SK-N-SH (cell line): ENCODE measurements at regions not wholly inside any gene's neighbourhood (a gene's known extent, or its start where the extent isn't known, plus 50 kb on each side); places are given as distances from the start of the nearest gene placed in this dataset.

ENCODE experiments used
- CTCF ChIA-PET: fragments of 300-600, 350-600 bp; formaldehyde crosslinking; extraction: SDS; loops from one replicate; lab custom pipeline; 2021; lab: Yijun Ruan, JAX
- POLR2A ChIA-PET: fragments of 350-600 bp; sonication (Branson Sonifier 250); formaldehyde crosslinking; extraction: SDS; loops from one replicate; lab custom pipeline; 2020; ENCODE audit warnings: antibody characterized with exemption, inconsistent platforms; lab: Yijun Ruan, JAX
- DNase-seq: peaks from one replicate; pipeline ENCODE4 v3.0.0; 2012
- H2AFZ ChIP-seq: fragments of 200-600 bp; sonication (generic); 2 replicates; pipeline ENCODE4 v1.8.1; 2016; ENCODE audit warnings: antibody characterized with exemption, mild to moderate bottlenecking, low read depth
- H3F3A ChIP-seq: fragments of 200-600 bp; sonication (generic); replicated peaks from 2 replicates; pipeline ENCODE3; 2016; ENCODE audit warnings: antibody characterized with exemption, mild to moderate bottlenecking; ENCODE audit not compliant: insufficient read depth
- H3K27ac ChIP-seq, 2 experiments: fragments of 200-500 bp in 1 of 2; fragments of 200-600 bp in 1 of 2; sonication (Bioruptor generic) in 1 of 2; sonication (generic), shearing (Covaris generic) in 1 of 2; 2 replicates each; pipeline versions ENCODE4 v1.5.1 to v1.6.1; 2014 to 2016; ENCODE audit warnings: low read depth in 2 of 2, inconsistent platforms in 1 of 2, low read length in 1 of 2, mild to moderate bottlenecking in 1 of 2, mixed read lengths in 1 of 2
- H3K27me3 ChIP-seq: fragments of 200-600 bp; sonication (generic), shearing (Covaris generic); 2 replicates; pipeline ENCODE4 v1.6.1; 2016; ENCODE audit warnings: mixed run types; ENCODE audit not compliant: insufficient read depth
- H3K36me3 ChIP-seq, 2 experiments: fragments of 200-500 bp in 1 of 2; fragments of 200-600 bp in 1 of 2; sonication (Bioruptor generic) in 1 of 2; sonication (generic) in 1 of 2; replicated peaks in 1 of 2; 2 replicates each; pipeline versions ENCODE3 to v1.5.1; 2014 to 2016; ENCODE audit warnings: low read length in 1 of 2, mild to moderate bottlenecking in 1 of 2; ENCODE audit not compliant: insufficient read depth in 2 of 2, control insufficient read depth in 1 of 2
- H3K4me1 ChIP-seq, 2 experiments: fragments of 200-500 bp in 1 of 2; fragments of 200-600 bp in 1 of 2; sonication (Bioruptor generic) in 1 of 2; sonication (generic), shearing (Covaris generic) in 1 of 2; 2 replicates each; pipeline versions ENCODE4 v1.5.1 to v1.6.1; 2014 to 2016; ENCODE audit warnings: low read depth in 1 of 2, low read length in 1 of 2, mixed run types in 1 of 2; ENCODE audit not compliant: insufficient read depth in 2 of 2, control insufficient read depth in 1 of 2
- H3K4me2 ChIP-seq: fragments of 200-600 bp; sonication (generic), shearing (Covaris generic); 2 replicates; pipeline ENCODE4 v1.6.1; 2017; ENCODE audit warnings: mixed run types
- H3K4me3 ChIP-seq, 2 experiments: fragments of 200-500 bp in 1 of 2; fragments of 200-600 bp in 1 of 2; sonication (Bioruptor generic) in 1 of 2; sonication (generic), shearing (Covaris generic) in 1 of 2; 2 replicates each; pipeline versions ENCODE4 v1.5.1 to v1.8.1; 2014 to 2016; ENCODE audit warnings: low read depth in 2 of 2, inconsistent platforms in 1 of 2, low read length in 1 of 2, mild to moderate bottlenecking in 1 of 2, mixed read lengths in 1 of 2, moderate library complexity in 1 of 2
- H3K79me2 ChIP-seq: fragments of 200-600 bp; sonication (generic); 2 replicates; pipeline ENCODE4 v1.8.1; 2017; ENCODE audit warnings: mild to moderate bottlenecking; ENCODE audit not compliant: insufficient read depth
- H3K9ac ChIP-seq: fragments of 200-600 bp; sonication (generic); 2 replicates; pipeline ENCODE4 v1.6.1; 2017; ENCODE audit warnings: mixed run types
- H3K9me2 ChIP-seq: fragments of 200-600 bp; sonication (generic); 2 replicates; pipeline ENCODE4 v1.6.1; 2017; ENCODE audit warnings: mixed run types
- H3K9me3 ChIP-seq: fragments of 200-600 bp; sonication (generic); 2 replicates; pipeline ENCODE4 v1.6.1; 2017; ENCODE audit warnings: mixed run types, mild to moderate bottlenecking, moderate library complexity
- H4K20me1 ChIP-seq: fragments of 200-600 bp; sonication (generic); 2 replicates; pipeline ENCODE4 v1.6.1; 2017; ENCODE audit warnings: mild to moderate bottlenecking, mixed run types; ENCODE audit not compliant: insufficient read depth
- CHD2 ChIP-seq: fragments of 150-350 bp; IDR thresholded peaks from 2 replicates; pipeline ENCODE4 v1.6.1; 2018; ENCODE audit warnings: low read length; ENCODE audit not compliant: partially characterized antibody
- CTCF ChIP-seq: fragments of 200-600 bp; sonication (generic); IDR thresholded peaks from 2 replicates; pipeline ENCODE4 v1.6.1; 2017; ENCODE audit warnings: antibody characterized with exemption, mild to moderate bottlenecking, moderate library complexity
- ELF1 ChIP-seq: IDR thresholded peaks from 2 replicates; pipeline ENCODE4 v1.4.0; 2012
- EP300 ChIP-seq, 2 experiments: IDR thresholded peaks; 2 replicates each; pipeline versions ENCODE4 v1.4.0 to v1.6.1; 2012; ENCODE audit warnings: borderline replicate concordance in 1 of 2, low read depth in 1 of 2, low read length in 1 of 2
- GABPA ChIP-seq: IDR thresholded peaks from 2 replicates; pipeline ENCODE4 v1.4.0; 2012; ENCODE audit warnings: low read depth, mild to moderate bottlenecking
- MXI1 ChIP-seq: IDR thresholded peaks from 2 replicates; pipeline ENCODE4 v1.6.1; 2012; ENCODE audit warnings: mild to moderate bottlenecking, low read depth, low read length, improper control_type of control experiment
- NFIC ChIP-seq: IDR thresholded peaks from 2 replicates; pipeline ENCODE4 v1.4.0; 2012; ENCODE audit warnings: borderline replicate concordance
- RAD21 ChIP-seq: IDR thresholded peaks from 2 replicates; pipeline ENCODE4 v1.6.1; 2012; ENCODE audit warnings: mild to moderate bottlenecking, low read length
- TAF1 ChIP-seq: IDR thresholded peaks from 2 replicates; pipeline ENCODE4 v1.6.1; 2012; ENCODE audit warnings: low read depth, mild to moderate bottlenecking, low read length, moderate library complexity, borderline replicate concordance
- USF1 ChIP-seq: IDR thresholded peaks from 2 replicates; pipeline ENCODE4 v1.4.0; 2012; ENCODE audit warnings: low read depth, borderline replicate concordance
- USF2 ChIP-seq: fragments of 150-350 bp; IDR thresholded peaks from 2 replicates; pipeline ENCODE4 v1.6.1; 2017; ENCODE audit warnings: antibody characterized with exemption, low read length, low read depth, borderline replicate concordance
- YY1 ChIP-seq: IDR thresholded peaks from 2 replicates; pipeline ENCODE4 v1.4.0; 2012; ENCODE audit warnings: low read depth, mild to moderate bottlenecking
- WGBS: methylation state at CpG from one replicate; pipeline ENCODE4 v1.1.6; 2017; ENCODE audit warnings: low lambda C conversion rate; 5-methylcytosine and 5-hydroxymethylcytosine counted together

GRCh38 chr1:5364591-5364990 is 627.6 kb downstream of the NPHP4 start:
- Histone ChIP-seq H3K27ac (no peak overlapping the region), H3K9ac (no peak overlapping the region), H3F3A (no peaks in the 10 kb centered on the region), H3K79me2 (no peaks in the 10 kb centered on the region), H3K9me3 (no peaks in the 10 kb centered on the region)
- no peak for TF ChIP-seq NFIC
- TF ChIP-seq TAF1 = no peak
- no peak for TF ChIP-seq CTCF
- TF ChIP-seq GABPA = no peak
- TF ChIP-seq YY1 = no peak
- TF ChIP-seq EP300 (IDR thresholded peaks at IDR 0.05; ENCODE audit: borderline replicate concordance in 1 of 2, low read depth in 1 of 2, low read length in 1 of 2) = no peak
- TF ChIP-seq, all 33 proteins: peak for 0
- no peaks in the 10 kb centered on the region for H3K27me3 ChIP-seq
- no peaks in the 10 kb centered on the region for H3K4me1 ChIP-seq
- POLR2A ChIA-PET = no interaction called here
- 7% methylated on average over 3 of the region's 6 CpGs for WGBS
- no peaks in the 10 kb centered on the region for H3K36me3 ChIP-seq
- no peak overlapping the region for H2AFZ ChIP-seq
- CTCF ChIA-PET = interaction anchor here (0.7 to 0.8 kb wide), 2 partner anchors 18 to 265 kb away, joined by 3 read pairs; no protein-coding TSS in a partner anchor
- H4K20me1 ChIP-seq = no peaks in the 10 kb centered on the region
- no peaks in the 10 kb centered on the region for H3K9me2 ChIP-seq
- H3K4me3 ChIP-seq = no peak overlapping the region
- DNase-seq = no peak
- H3K4me2 ChIP-seq = no peak overlapping the region

- H3K36me3 ChIP-seq = no peaks in the 10 kb centered on the region
- H3K9ac ChIP-seq = no peak overlapping the region
- ChIA-PET POLR2A (no interaction called here), CTCF (no interaction called here)
- no peaks in the 10 kb centered on the region for H3K9me2 ChIP-seq
- H3F3A ChIP-seq = no peaks in the 10 kb centered on the region
- no peak overlapping the region for H3K4me2 ChIP-seq
- H2AFZ ChIP-seq = no peak overlapping the region
- no peak overlapping the region for H3K4me3 ChIP-seq
- H3K27me3 ChIP-seq = no peaks in the 10 kb centered on the region
- H4K20me1 ChIP-seq = no peaks in the 10 kb centered on the region
- no peak overlapping the region for H3K27ac ChIP-seq
- WGBS = 16% methylated on average over 3 of the region's 3 CpGs
- no peak for DNase-seq
- H3K9me3 ChIP-seq = no peaks in the 10 kb centered on the region
- no peaks in the 10 kb centered on the region for H3K4me1 ChIP-seq
- H3K79me2 ChIP-seq = no peaks in the 10 kb centered on the region
- TF ChIP-seq CTCF = no peak
- TF ChIP-seq YY1 = no peak
- no peak for TF ChIP-seq MXI1
- TF ChIP-seq CHD2 = no peak
- TF ChIP-seq ELF1 = no peak
- no peak for TF ChIP-seq USF1
- no peak for TF ChIP-seq RAD21
- TF ChIP-seq USF2 = no peak
These were observed 637.5 kb downstream of the NPHP4 start for GRCh38 chr1:5354681-5355080.
